ENCODE measurements at regions not wholly inside any gene's neighbourhood (a gene's known extent, or its start where the extent isn't known, plus 50 kb on each side); places are given as distances from the start of the nearest gene placed in this dataset.

- no peak overlapping the region for H3K4me2 ChIP-seq (ENCODE audit: low read length, poor library complexity, severe bottlenecking)
- H2BK120ac ChIP-seq (ENCODE audit: low read depth, low read length), result no peak overlapping the region
- no peak overlapping the region for H2BK15ac ChIP-seq (ENCODE audit: low read depth, poor library complexity, severe bottlenecking)
- H3K14ac ChIP-seq (ENCODE audit: low read length in 2 of 2), result peak overlapping the region in 1 of 2 experiments; percentile 86
- no peak for DNase-seq
- no peak overlapping the region for H2BK5ac ChIP-seq (ENCODE audit: low read depth, low read length, poor library complexity, severe bottlenecking)
- no peak overlapping the region for H3K27ac ChIP-seq (ENCODE audit: low read length, poor library complexity, severe bottlenecking)
- H4K91ac ChIP-seq (ENCODE audit: low read length), result no peak overlapping the region
- H2AFZ ChIP-seq (ENCODE audit: low read depth, low read length), result no peak overlapping the region
- H3K23ac ChIP-seq (ENCODE audit: low read length in 2 of 2), result no peak overlapping the region
- no peak overlapping the region for H3K4me3 ChIP-seq (ENCODE audit: insufficient read depth in 1 of 2, low read depth in 1 of 2, low read length in 2 of 2)
- no peak overlapping the region for H3K18ac ChIP-seq (ENCODE audit: low read depth in 1 of 2, low read length in 2 of 2)
- 81% methylated on average over 4 of the region's 4 CpGs for WGBS
- H3K27me3 ChIP-seq (ENCODE audit: control insufficient read depth in 1 of 2, insufficient read depth in 1 of 2, low read length in 2 of 2), result peaks cover 0 to 3% of the 10 kb centered on the region in 2 experiments
- no peak overlapping the region for H2AK5ac ChIP-seq (ENCODE audit: low read length, severe bottlenecking)
- H3K36me3 ChIP-seq (ENCODE audit: control insufficient read depth in 1 of 2, insufficient read depth in 2 of 2, low read depth in 1 of 2, low read length in 2 of 2), result no peaks in the 10 kb centered on the region
- H3K4ac ChIP-seq (ENCODE audit: low read depth in 1 of 2, low read length in 2 of 2), result no peak overlapping the region
- H3K79me1 ChIP-seq (replicated peaks; ENCODE audit: low read length, poor library complexity, severe bottlenecking), result no peaks in the 10 kb centered on the region
- peak overlapping the region in 1 of 2 experiments; percentile 54 for H2BK12ac ChIP-seq (ENCODE audit: low read length in 2 of 2)
- H3K9me3 ChIP-seq (ENCODE audit: control insufficient read depth, low read length), result no peaks in the 10 kb centered on the region
- no peak overlapping the region for H3K9ac ChIP-seq (ENCODE audit: low read length)
- no peaks in the 10 kb centered on the region for H3K4me1 ChIP-seq (ENCODE audit: control insufficient read depth, insufficient read depth, low read depth, low read length)
- no peak overlapping the region for H4K8ac ChIP-seq (ENCODE audit: low read length)
Measured at GRCh38 chr10:7003831-7004395, 406.9 kb downstream of the SFMBT2 start.

- 98% methylated on average over 3 of the region's 4 CpGs for WGBS
- Histone ChIP-seq H3K14ac (ENCODE audit: low read length in 2 of 2) (no peak overlapping the region), H2BK15ac (ENCODE audit: low read depth, poor library complexity, severe bottlenecking) (no peak overlapping the region)
Measured at GRCh38 chr10:7000061-7000460, 410.8 kb downstream of the SFMBT2 start.

GRCh38 chr10:6999232-6999925 is 411.5 kb downstream of the SFMBT2 start:
- no peak overlapping the region for H2AFZ ChIP-seq (ENCODE audit: low read depth, low read length)
- no peaks in the 10 kb centered on the region for H3K9me3 ChIP-seq (ENCODE audit: control insufficient read depth, low read length)
- H2BK120ac ChIP-seq (ENCODE audit: low read depth, low read length), result no peak overlapping the region
- no peak overlapping the region for H3K4me2 ChIP-seq (ENCODE audit: low read length, poor library complexity, severe bottlenecking)
- H3K14ac ChIP-seq (ENCODE audit: low read length in 2 of 2), result no peak overlapping the region
- H4K91ac ChIP-seq (ENCODE audit: low read length), result no peak overlapping the region
- no peak overlapping the region for H2BK12ac ChIP-seq (ENCODE audit: low read length in 2 of 2)
- no CpG with 5 or more reads among the region's 2 CpGs for WGBS
- no peak overlapping the region for H3K18ac ChIP-seq (ENCODE audit: low read depth in 1 of 2, low read length in 2 of 2)
- DNase-seq, result no peak
- no peaks in the 10 kb centered on the region for H3K4me1 ChIP-seq (ENCODE audit: control insufficient read depth, insufficient read depth, low read depth, low read length)
- no peak overlapping the region for H3K27ac ChIP-seq (ENCODE audit: low read length, poor library complexity, severe bottlenecking)
- H2AK5ac ChIP-seq (ENCODE audit: low read length, severe bottlenecking), result no peak overlapping the region
- H2BK15ac ChIP-seq (ENCODE audit: low read depth, poor library complexity, severe bottlenecking), result no peak overlapping the region
- H3K9ac ChIP-seq (ENCODE audit: low read length), result no peak overlapping the region
- H3K23ac ChIP-seq (ENCODE audit: low read length in 2 of 2), result no peak overlapping the region
- H3K4ac ChIP-seq (ENCODE audit: low read depth in 1 of 2, low read length in 2 of 2), result no peak overlapping the region
- H3K27me3 ChIP-seq (ENCODE audit: control insufficient read depth in 1 of 2, insufficient read depth in 1 of 2, low read length in 2 of 2), result peaks cover 0 to 7% of the 10 kb centered on the region in 2 experiments
- no peak overlapping the region for H4K8ac ChIP-seq (ENCODE audit: low read length)
- no peak overlapping the region for H2BK5ac ChIP-seq (ENCODE audit: low read depth, low read length, poor library complexity, severe bottlenecking)
- H3K36me3 ChIP-seq (ENCODE audit: control insufficient read depth in 1 of 2, insufficient read depth in 2 of 2, low read depth in 1 of 2, low read length in 2 of 2), result no peaks in the 10 kb centered on the region
- no peaks in the 10 kb centered on the region for H3K79me1 ChIP-seq (replicated peaks; ENCODE audit: low read length, poor library complexity, severe bottlenecking)
- no peak overlapping the region for H3K4me3 ChIP-seq (ENCODE audit: insufficient read depth in 1 of 2, low read depth in 1 of 2, low read length in 2 of 2)

More at GRCh38 chr10:7000061-7000460, 410.8 kb downstream of the SFMBT2 start:
- Histone ChIP-seq H4K8ac (ENCODE audit: low read length) (no peak overlapping the region), H2BK12ac (ENCODE audit: low read length in 2 of 2) (no peak overlapping the region), H3K27me3 (ENCODE audit: control insufficient read depth in 1 of 2, insufficient read depth in 1 of 2, low read length in 2 of 2) (peaks cover 0 to 7% of the 10 kb centered on the region in 2 experiments), H2AFZ (ENCODE audit: low read depth, low read length) (no peak overlapping the region), H3K18ac (ENCODE audit: low read depth in 1 of 2, low read length in 2 of 2) (no peak overlapping the region), H3K23ac (ENCODE audit: low read length in 2 of 2) (no peak overlapping the region), H3K36me3 (ENCODE audit: control insufficient read depth in 1 of 2, insufficient read depth in 2 of 2, low read depth in 1 of 2, low read length in 2 of 2) (no peaks in the 10 kb centered on the region), H3K79me1 (replicated peaks; ENCODE audit: low read length, poor library complexity, severe bottlenecking) (no peaks in the 10 kb centered on the region), H3K27ac (ENCODE audit: low read length, poor library complexity, severe bottlenecking) (no peak overlapping the region), H3K4me2 (ENCODE audit: low read length, poor library complexity, severe bottlenecking) (no peak overlapping the region), H2AK5ac (ENCODE audit: low read length, severe bottlenecking) (no peak overlapping the region), H3K4me1 (ENCODE audit: control insufficient read depth, insufficient read depth, low read depth, low read length) (no peaks in the 10 kb centered on the region), H2BK5ac (ENCODE audit: low read depth, low read length, poor library complexity, severe bottlenecking) (no peak overlapping the region), H3K9ac (ENCODE audit: low read length) (no peak overlapping the region), H4K91ac (ENCODE audit: low read length) (no peak overlapping the region), H2BK120ac (ENCODE audit: low read depth, low read length) (no peak overlapping the region), H3K9me3 (ENCODE audit: control insufficient read depth, low read length) (no peaks in the 10 kb centered on the region), H3K4me3 (ENCODE audit: insufficient read depth in 1 of 2, low read depth in 1 of 2, low read length in 2 of 2) (no peak overlapping the region), H3K4ac (ENCODE audit: low read depth in 1 of 2, low read length in 2 of 2) (no peak overlapping the region)
- DNase-seq, result no peak

GRCh38 chr10:6997509-6997908 is 413.3 kb downstream of the SFMBT2 start:
- Histone ChIP-seq H3K27me3 (ENCODE audit: control insufficient read depth in 1 of 2, insufficient read depth in 1 of 2, low read length in 2 of 2) (peaks cover 0 to 7% of the 10 kb centered on the region in 2 experiments), H3K9me3 (ENCODE audit: control insufficient read depth, low read length) (no peaks in the 10 kb centered on the region), H2BK120ac (ENCODE audit: low read depth, low read length) (no peak overlapping the region), H3K18ac (ENCODE audit: low read depth in 1 of 2, low read length in 2 of 2) (no peak overlapping the region), H3K79me1 (replicated peaks; ENCODE audit: low read length, poor library complexity, severe bottlenecking) (no peaks in the 10 kb centered on the region), H3K27ac (ENCODE audit: low read length, poor library complexity, severe bottlenecking) (no peak overlapping the region), H4K91ac (ENCODE audit: low read length) (no peak overlapping the region), H4K8ac (ENCODE audit: low read length) (no peak overlapping the region), H3K4ac (ENCODE audit: low read depth in 1 of 2, low read length in 2 of 2) (no peak overlapping the region), H2BK12ac (ENCODE audit: low read length in 2 of 2) (no peak overlapping the region), H3K4me1 (ENCODE audit: control insufficient read depth, insufficient read depth, low read depth, low read length) (no peaks in the 10 kb centered on the region), H2BK5ac (ENCODE audit: low read depth, low read length, poor library complexity, severe bottlenecking) (no peak overlapping the region), H2AK5ac (ENCODE audit: low read length, severe bottlenecking) (no peak overlapping the region), H2AFZ (ENCODE audit: low read depth, low read length) (no peak overlapping the region), H3K23ac (ENCODE audit: low read length in 2 of 2) (no peak overlapping the region), H3K36me3 (ENCODE audit: control insufficient read depth in 1 of 2, insufficient read depth in 2 of 2, low read depth in 1 of 2, low read length in 2 of 2) (no peaks in the 10 kb centered on the region), H3K4me2 (ENCODE audit: low read length, poor library complexity, severe bottlenecking) (no peak overlapping the region), H3K14ac (ENCODE audit: low read length in 2 of 2) (no peak overlapping the region), H3K9ac (ENCODE audit: low read length) (no peak overlapping the region), H3K4me3 (ENCODE audit: insufficient read depth in 1 of 2, low read depth in 1 of 2, low read length in 2 of 2) (no peak overlapping the region), H2BK15ac (ENCODE audit: low read depth, poor library complexity, severe bottlenecking) (no peak overlapping the region)
- DNase-seq, result no peak
- 87% methylated on average over 2 of the region's 2 CpGs for WGBS

All from mesenchymal stem cell (in vitro differentiated cells and primary cell).